ENCODE measurements at regions not wholly inside any gene's neighbourhood (a gene's known extent, or its start where the extent isn't known, plus 50 kb on each side); places are given as distances from the start of the nearest gene placed in this dataset.
"Not testable (repeated sequence)": the region's sequence is repeated elsewhere in the genome, so short reads cannot be mapped to it uniquely, and the experiment has no call there.

- not testable (repeated sequence) for TF ChIP-seq CTCF (IDR thresholded peaks at IDR 0.05 in 4 of 5, conservative IDR thresholded peaks at IDR 0.05 in 1 of 5); POLR2A (IDR thresholded peaks at IDR 0.05)
These were observed 130.8 kb downstream of the KBTBD2 start for GRCh38 chr7:32760755-32761154.

Data from gastrocnemius medialis (tissue), 4 donors.